Mucosa of descending colon (tissue), 3 donors: ENCODE measurements at regions not wholly inside any gene's neighbourhood (a gene's known extent, or its start where the extent isn't known, plus 50 kb on each side); places are given as distances from the start of the nearest gene placed in this dataset.
"Not testable (repeated sequence)": the region's sequence is repeated elsewhere in the genome, so short reads cannot be mapped to it uniquely, and the experiment has no call there.

Source experiments
- ATAC-seq: fragments of 200-7000 bp; cut with Tn5 transposase; one replicate; pipeline ENCODE4 v1.9.1; 2020; ENCODE audit warnings: mild to moderate bottlenecking, moderate library complexity
- DNase-seq, 3 donors: peaks; one replicate each; pipeline ENCODE4 v3.0.0-alpha.2; 2020
- H3K36me3 ChIP-seq: fragments of 200-600 bp; one replicate; pipeline ENCODE4 v1.8.0; 2021; ENCODE audit warnings: low read depth, mild to moderate bottlenecking
- H3K4me1 ChIP-seq: fragments of 200-600 bp; one replicate; pipeline ENCODE4 v1.8.0; 2021; ENCODE audit warnings: low read depth, mild to moderate bottlenecking
- H3K4me3 ChIP-seq: fragments of 200-600 bp; one replicate; pipeline ENCODE4 v1.8.0; 2021; ENCODE audit warnings: mild to moderate bottlenecking
- H3K9me3 ChIP-seq: fragments of 200-600 bp; one replicate; pipeline ENCODE4 v1.8.0; 2021; ENCODE audit warnings: mild to moderate bottlenecking
- CTCF ChIP-seq: fragments of 200-600 bp; IDR thresholded peaks from one replicate; pipeline ENCODE4 v1.8.0; 2022; ENCODE audit warnings: antibody characterized with exemption, mild to moderate bottlenecking
- intact Hi-C, 2 donors: fragments of 100-400 bp; cut with DNase I in 1 of 2; cut with micrococcal nuclease in 1 of 2; formaldehyde crosslinking; loops; one replicate each; pipeline versions ENCODE4 v1.11.0 to v1.11.1; 2022; cut with DNase I, micrococcal nuclease
- donor health status: DM: no; HTN: no; CAD: no; lungs with moderate emphysema.
- donor health status: DM: no; HTN: no; CAD: no.
- donor health status: DM: no; HTN: yes; CAD: no.

GRCh38 chr2:242057379-242058040 is 188.0 kb downstream of the RTP5 start:
- intact Hi-C loops = no loop called here
- no peaks in the 10 kb centered on the region for H3K4me1 ChIP-seq
- no peak overlapping the region for H3K4me3 ChIP-seq
- DNase-seq (no peak), ATAC-seq (no peak)
- no peak for TF ChIP-seq CTCF
- no peaks in the 10 kb centered on the region for H3K9me3 ChIP-seq
- H3K36me3 ChIP-seq = no peaks in the 10 kb centered on the region

GRCh38 chr2:242058116-242058680 is 188.7 kb downstream of the RTP5 start:
- Histone ChIP-seq H3K4me3 (no peak overlapping the region), H3K4me1 (no peaks in the 10 kb centered on the region), H3K36me3 (no peaks in the 10 kb centered on the region), H3K9me3 (no peaks in the 10 kb centered on the region)
- no peak for DNase-seq
- ATAC-seq = no peak
- intact Hi-C loops = no loop called here
- TF ChIP-seq CTCF = no peak

- no peaks in the 10 kb centered on the region for H3K36me3 ChIP-seq
- no peak for DNase-seq
- no peak for ATAC-seq
- H3K4me1 ChIP-seq = no peaks in the 10 kb centered on the region
- intact Hi-C loops = no loop called here
- H3K9me3 ChIP-seq = no peaks in the 10 kb centered on the region
- TF ChIP-seq CTCF = no peak
- no peak overlapping the region for H3K4me3 ChIP-seq
Measured at GRCh38 chr2:242059566-242059965, 190.0 kb downstream of the RTP5 start.

GRCh38 chr2:242060212-242060835 is 190.8 kb downstream of the RTP5 start:
- TF ChIP-seq CTCF = no peak
- ATAC-seq (peak; percentile 38), DNase-seq (peak in 1 of 3 donors; percentile 24)
- Histone ChIP-seq H3K4me3 (no peak overlapping the region), H3K36me3 (no peaks in the 10 kb centered on the region), H3K9me3 (no peaks in the 10 kb centered on the region), H3K4me1 (no peaks in the 10 kb centered on the region)
- intact Hi-C loops = no loop called here

- ATAC-seq, H3K36me3 ChIP-seq, H3K9me3 ChIP-seq, H3K4me3 ChIP-seq, H3K4me1 ChIP-seq, intact Hi-C loops, DNase-seq: not testable (repeated sequence)
Measured at GRCh38 chr2:242061930-242062329, 192.4 kb downstream of the RTP5 start.

- TF ChIP-seq CTCF = no peak
- Histone ChIP-seq H3K4me3 (no peak overlapping the region), H3K4me1 (no peaks in the 10 kb centered on the region), H3K9me3 (no peaks in the 10 kb centered on the region), H3K36me3 (no peaks in the 10 kb centered on the region)
- intact Hi-C loops = no loop called here
- ATAC-seq (no peak), DNase-seq (no peak)
Measured at GRCh38 chr2:242063436-242063835, 193.9 kb downstream of the RTP5 start.
